H1 (cell line): ENCODE measurements at regions not wholly inside any gene's neighbourhood (a gene's known extent, or its start where the extent isn't known, plus 50 kb on each side); places are given as distances from the start of the nearest gene placed in this dataset.

Experiments
- CHD7 ChIP-seq: fragments of 300-600 bp; sonication (generic); IDR thresholded peaks from 2 replicates; pipeline ENCODE4 v1.7.1; 2012; ENCODE audit warnings: low read length, moderate library complexity, mild to moderate bottlenecking, inconsistent platforms; ENCODE audit not compliant: insufficient replicate concordance

- TF ChIP-seq CHD7: no peak
Measured at GRCh38 chr11:37623778-37624177, 1025.7 kb upstream of the RAG2 start (continued).
